ENCODE measurements at regions not wholly inside any gene's neighbourhood (a gene's known extent, or its start where the extent isn't known, plus 50 kb on each side); places are given as distances from the start of the nearest gene placed in this dataset.
"Not testable (repeated sequence)": the region's sequence is repeated elsewhere in the genome, so short reads cannot be mapped to it uniquely, and the experiment has no call there.

- Histone ChIP-seq H3K27ac (ENCODE audit: insufficient read depth, low read depth, low read length) (no peak overlapping the region), H3K9me1 (replicated peaks; ENCODE audit: control insufficient read depth, extremely low read depth, insufficient read depth, low read length) (no peaks in the 10 kb centered on the region), H3K4me2 (ENCODE audit: insufficient read depth, low read length) (no peak overlapping the region), H3K4me3 (replicated peaks in 1 of 3; ENCODE audit: insufficient read depth in 1 of 3, low read depth in 1 of 3, low read length in 3 of 3) (no peak overlapping the region), H3K36me3 (ENCODE audit: control insufficient read depth in 2 of 2, extremely low read depth in 1 of 2, insufficient read depth in 2 of 2, low read length in 2 of 2) (no peaks in the 10 kb centered on the region), H4K20me1 (replicated peaks; ENCODE audit: control insufficient read depth, extremely low read depth, insufficient read depth, low read length) (no peaks in the 10 kb centered on the region), H3K4me1 (ENCODE audit: control insufficient read depth, extremely low read depth, insufficient read depth, low read length) (no peaks in the 10 kb centered on the region), H3K9me3 (replicated peaks; ENCODE audit: control insufficient read depth, insufficient read depth, low read length) (no peaks in the 10 kb centered on the region), H3K27me3 (ENCODE audit: control insufficient read depth in 2 of 2, insufficient read depth in 2 of 2, low read length in 2 of 2) (peaks cover 0 to 7% of the 10 kb centered on the region in 2 experiments), H3K9ac (replicated peaks; ENCODE audit: extremely low read depth, insufficient read depth, low read length) (no peak overlapping the region), H3K79me2 (ENCODE audit: control insufficient read depth, insufficient read depth, low read length) (no peaks in the 10 kb centered on the region), H2AFZ (ENCODE audit: low read depth, low read length) (no peak overlapping the region)
- DNase-seq (ENCODE audit: low read depth, low spot score) (no peak), FAIRE-seq (no peak)
- dilution Hi-C loops (cut with MboI; ENCODE audit: extremely low pct_ligation_motif_present, low sequenced_read_pairs), result no loop called here
- intact Hi-C loops (cut with micrococcal nuclease), result no loop called here
- CTCF ChIA-PET, result no interaction called here
- POLR2A ChIA-PET, result no interaction called here
- TF ChIP-seq MYC (IDR thresholded peaks at IDR 0.05; ENCODE audit: low read depth, low read length) (no peak), MAX (IDR thresholded peaks at IDR 0.05; ENCODE audit: insufficient read depth, insufficient read length) (no peak), GATA2 (IDR thresholded peaks at IDR 0.05; ENCODE audit: insufficient read depth, insufficient read length, low read depth, low read length) (no peak)
- no TSS peak for BruUV-seq (replicated peaks)
These were observed 181.4 kb upstream of the ETV3 start for GRCh38 chr1:157319567-157319966.

GRCh38 chr1:157317229-157317628, 179.0 kb upstream of the ETV3 start:
- H3K4me1 ChIP-seq (ENCODE audit: control insufficient read depth, extremely low read depth, insufficient read depth, low read length); dilution Hi-C loops (cut with MboI; ENCODE audit: extremely low pct_ligation_motif_present, low sequenced_read_pairs); H3K36me3 ChIP-seq (ENCODE audit: control insufficient read depth in 2 of 2, extremely low read depth in 1 of 2, insufficient read depth in 2 of 2, low read length in 2 of 2); BruUV-seq (replicated peaks); H3K27ac ChIP-seq (ENCODE audit: insufficient read depth, low read depth, low read length); FAIRE-seq; H3K9ac ChIP-seq (replicated peaks; ENCODE audit: extremely low read depth, insufficient read depth, low read length); intact Hi-C loops (cut with micrococcal nuclease); H3K27me3 ChIP-seq (ENCODE audit: control insufficient read depth in 2 of 2, insufficient read depth in 2 of 2, low read length in 2 of 2); H3K4me3 ChIP-seq (replicated peaks in 1 of 3; ENCODE audit: insufficient read depth in 1 of 3, low read depth in 1 of 3, low read length in 3 of 3); H3K9me3 ChIP-seq (replicated peaks; ENCODE audit: control insufficient read depth, insufficient read depth, low read length); H4K20me1 ChIP-seq (replicated peaks; ENCODE audit: control insufficient read depth, extremely low read depth, insufficient read depth, low read length); CTCF ChIA-PET; POLR2A ChIA-PET; H3K4me2 ChIP-seq (ENCODE audit: insufficient read depth, low read length); DNase-seq (ENCODE audit: low read depth, low spot score); H3K9me1 ChIP-seq (replicated peaks; ENCODE audit: control insufficient read depth, extremely low read depth, insufficient read depth, low read length); H2AFZ ChIP-seq (ENCODE audit: low read depth, low read length); H3K79me2 ChIP-seq (ENCODE audit: control insufficient read depth, insufficient read depth, low read length): not testable (repeated sequence)

All from endothelial cell of umbilical vein (primary cell).